Cardiac muscle cell (in vitro differentiated cells and primary cell): ENCODE measurements at regions not wholly inside any gene's neighbourhood (a gene's known extent, or its start where the extent isn't known, plus 50 kb on each side); places are given as distances from the start of the nearest gene placed in this dataset.
A peak's percentile ranks its signal among the peaks of the same experiment; 100 is the strongest.

Experiments
- DNase-seq, 2 donors: peaks; one replicate each; pipeline versions ENCODE4 v3.0.0 to v3.0.0-alpha.2; 2010 to 2017; ENCODE audit warnings: low read depth in 1 of 2, low spot score in 1 of 2
- H3K27ac ChIP-seq: fragments of 200-600 bp; sonication (generic); 2 replicates; pipeline ENCODE4 v1.5.1; 2016
- H3K27me3 ChIP-seq: fragments of 200-600 bp; sonication (generic); 2 replicates; pipeline ENCODE4 v1.6.0; 2016; ENCODE audit warnings: control low read depth
- H3K36me3 ChIP-seq: fragments of 200-600 bp; sonication (generic); 2 replicates; pipeline ENCODE4 v1.5.1; 2016; ENCODE audit warnings: control low read depth
- H3K4me1 ChIP-seq: fragments of 200-600 bp; sonication (generic); 2 replicates; pipeline ENCODE4 v1.8.1; 2017; ENCODE audit warnings: low read depth, mild to moderate bottlenecking, mixed run types
- H3K4me3 ChIP-seq: fragments of 200-600 bp; sonication (generic); 2 replicates; pipeline ENCODE4 v1.5.1; 2016; ENCODE audit warnings: mild to moderate bottlenecking
- H3K9me3 ChIP-seq: fragments of 200-600 bp; sonication (generic); 2 replicates; pipeline ENCODE4 v1.5.1; 2017; ENCODE audit warnings: low read depth, mild to moderate bottlenecking, control low read depth
- CTCF ChIP-seq: IDR thresholded peaks from 2 replicates; pipeline ENCODE4 v1.5.1; 2012; ENCODE audit warnings: low read depth, mild to moderate bottlenecking, low read length

GRCh38 chr5:73278693-73279092, 105.7 kb downstream of the TMEM174 start:
- no peak for TF ChIP-seq CTCF
- no peak overlapping the region for H3K27ac ChIP-seq
- no peaks in the 10 kb centered on the region for H3K36me3 ChIP-seq
- DNase-seq, result no peak
- no peaks in the 10 kb centered on the region for H3K27me3 ChIP-seq
- no peaks in the 10 kb centered on the region for H3K9me3 ChIP-seq
- H3K4me3 ChIP-seq, result no peak overlapping the region
- no peaks in the 10 kb centered on the region for H3K4me1 ChIP-seq

GRCh38 chr5:73274881-73275663, 102.1 kb downstream of the TMEM174 start:
- no peaks in the 10 kb centered on the region for H3K9me3 ChIP-seq
- H3K27me3 ChIP-seq, result no peaks in the 10 kb centered on the region
- DNase-seq, result peak in 1 of 2 donors; percentile 12
- no peaks in the 10 kb centered on the region for H3K4me1 ChIP-seq
- H3K27ac ChIP-seq, result no peak overlapping the region
- no peak overlapping the region for H3K4me3 ChIP-seq
- no peaks in the 10 kb centered on the region for H3K36me3 ChIP-seq
- TF ChIP-seq CTCF, result no peak

- Histone ChIP-seq H3K36me3 (no peaks in the 10 kb centered on the region), H3K4me3 (no peak overlapping the region), H3K4me1 (no peaks in the 10 kb centered on the region), H3K27me3 (no peaks in the 10 kb centered on the region), H3K27ac (no peak overlapping the region), H3K9me3 (no peaks in the 10 kb centered on the region)
- DNase-seq, result no peak
- TF ChIP-seq CTCF, result no peak
These were observed 101.1 kb downstream of the TMEM174 start for GRCh38 chr5:73274121-73274520.

GRCh38 chr5:73273379-73274050, 100.5 kb downstream of the TMEM174 start:
- DNase-seq, result no peak
- Histone ChIP-seq H3K27me3 (no peaks in the 10 kb centered on the region), H3K36me3 (no peaks in the 10 kb centered on the region), H3K4me3 (no peak overlapping the region), H3K4me1 (no peaks in the 10 kb centered on the region), H3K27ac (no peak overlapping the region), H3K9me3 (no peaks in the 10 kb centered on the region)
- TF ChIP-seq CTCF, result no peak

GRCh38 chr5:73272351-73272750, 99.4 kb downstream of the TMEM174 start:
- H3K27me3 ChIP-seq, result no peaks in the 10 kb centered on the region
- no peak overlapping the region for H3K27ac ChIP-seq
- H3K36me3 ChIP-seq, result no peaks in the 10 kb centered on the region
- H3K4me3 ChIP-seq, result no peak overlapping the region
- no peak for TF ChIP-seq CTCF
- no peaks in the 10 kb centered on the region for H3K9me3 ChIP-seq
- no peak for DNase-seq
- no peaks in the 10 kb centered on the region for H3K4me1 ChIP-seq
